ENCODE measurements at regions not wholly inside any gene's neighbourhood (a gene's known extent, or its start where the extent isn't known, plus 50 kb on each side); places are given as distances from the start of the nearest gene placed in this dataset.
"Not testable (repeated sequence)": the region's sequence is repeated elsewhere in the genome, so short reads cannot be mapped to it uniquely, and the experiment has no call there.

GRCh38 chr4:160724063-160724462 is 1439.7 kb downstream of the FSTL5 start:
- DNase-seq (no peak), ATAC-seq (ENCODE audit: low read depth) (no peak)
- no peaks in the 10 kb centered on the region for H3K27me3 Mint-ChIP-seq
- no peaks in the 10 kb centered on the region for H3K4me1 Mint-ChIP-seq
- no peak overlapping the region for H3K4me3 Mint-ChIP-seq
- Histone ChIP-seq H3K36me3 (replicated peaks in 1 of 2; ENCODE audit: control extremely low read depth in 1 of 2, control insufficient read depth in 1 of 2, extremely low read depth in 1 of 2, insufficient read depth in 2 of 2, low read length in 1 of 2) (no peaks in the 10 kb centered on the region), H2AFZ (ENCODE audit: insufficient read depth, low read depth, low read length, poor library complexity, severe bottlenecking) (no peak overlapping the region), H3K9ac (ENCODE audit: low read length) (no peak overlapping the region), H3K4me1 (ENCODE audit: control insufficient read depth in 2 of 2, insufficient read depth in 2 of 2, low read length in 2 of 2) (no peaks in the 10 kb centered on the region), H3K4me3 (ENCODE audit: control extremely low read depth in 1 of 5, extremely low read depth in 1 of 5, insufficient read depth in 1 of 5, low read depth in 2 of 5, low read length in 4 of 5) (no peak overlapping the region), H3K79me2 (ENCODE audit: control insufficient read depth, insufficient read depth, low read length) (no peaks in the 10 kb centered on the region), H3K9me3 (ENCODE audit: control extremely low read depth in 1 of 3, control insufficient read depth in 2 of 3, insufficient read depth in 1 of 3, low read length in 2 of 3) (peaks cover 0 to 4% (median 0%) of the 10 kb centered on the region in 3 donors), H3K27ac (ENCODE audit: low read length in 2 of 2) (no peak overlapping the region), H3K27me3 (replicated peaks in 1 of 4; ENCODE audit: control extremely low read depth in 1 of 4, control insufficient read depth in 3 of 4, insufficient read depth in 4 of 4, low read length in 3 of 4) (no peaks in the 10 kb centered on the region), H4K20me1 (ENCODE audit: control insufficient read depth, insufficient read depth, low read length, poor library complexity, severe bottlenecking) (no peaks in the 10 kb centered on the region), H3K4me2 (replicated peaks; ENCODE audit: low read depth, low read length, poor library complexity, severe bottlenecking) (no peak overlapping the region)
- H3K27ac Mint-ChIP-seq, result no peak overlapping the region
- H3K9me3 Mint-ChIP-seq (ENCODE audit: insufficient read depth), result peaks cover 2% of the 10 kb centered on the region
- intact Hi-C loops (cut with micrococcal nuclease), result no loop called here
- CTCF ChIA-PET, result no interaction called here
- POLR2A ChIA-PET, result no interaction called here
- TF ChIP-seq EZH2 (IDR thresholded peaks at IDR 0.05; ENCODE audit: borderline replicate concordance, insufficient read depth, low read depth, low read length, poor library complexity, severe bottlenecking) (no peak), CTCF (IDR thresholded peaks at IDR 0.05) (no peak)

- Histone ChIP-seq H3K27ac (ENCODE audit: low read length in 2 of 2) (no peak overlapping the region), H3K27me3 (replicated peaks in 1 of 4; ENCODE audit: control extremely low read depth in 1 of 4, control insufficient read depth in 3 of 4, insufficient read depth in 4 of 4, low read length in 3 of 4) (no peaks in the 10 kb centered on the region), H3K9ac (ENCODE audit: low read length) (no peak overlapping the region), H3K36me3 (replicated peaks in 1 of 2; ENCODE audit: control extremely low read depth in 1 of 2, control insufficient read depth in 1 of 2, extremely low read depth in 1 of 2, insufficient read depth in 2 of 2, low read length in 1 of 2) (no peaks in the 10 kb centered on the region), H3K4me3 (ENCODE audit: control extremely low read depth in 1 of 5, extremely low read depth in 1 of 5, insufficient read depth in 1 of 5, low read depth in 2 of 5, low read length in 4 of 5) (no peak overlapping the region), H3K79me2 (ENCODE audit: control insufficient read depth, insufficient read depth, low read length) (no peaks in the 10 kb centered on the region), H2AFZ (ENCODE audit: insufficient read depth, low read depth, low read length, poor library complexity, severe bottlenecking) (no peak overlapping the region), H3K9me3 (ENCODE audit: control extremely low read depth in 1 of 3, control insufficient read depth in 2 of 3, insufficient read depth in 1 of 3, low read length in 2 of 3) (peaks cover 0 to 2% (median 0%) of the 10 kb centered on the region in 3 donors), H4K20me1 (ENCODE audit: control insufficient read depth, insufficient read depth, low read length, poor library complexity, severe bottlenecking) (no peaks in the 10 kb centered on the region), H3K4me1 (ENCODE audit: control insufficient read depth in 2 of 2, insufficient read depth in 2 of 2, low read length in 2 of 2) (no peaks in the 10 kb centered on the region), H3K4me2 (replicated peaks; ENCODE audit: low read depth, low read length, poor library complexity, severe bottlenecking) (no peak overlapping the region)
- ChIA-PET CTCF (no interaction called here), POLR2A (no interaction called here)
- H3K27ac Mint-ChIP-seq, result no peak overlapping the region
- no peak for DNase-seq
- no peaks in the 10 kb centered on the region for H3K4me1 Mint-ChIP-seq
- no peak overlapping the region for H3K4me3 Mint-ChIP-seq
- no CpG with 5 or more reads among the region's 1 CpG for WGBS (ENCODE audit: insufficient coverage)
- no peak for ATAC-seq (ENCODE audit: low read depth)
- peaks cover 4% of the 10 kb centered on the region for H3K9me3 Mint-ChIP-seq (ENCODE audit: insufficient read depth)
- intact Hi-C loops (cut with micrococcal nuclease), result no loop called here
- H3K27me3 Mint-ChIP-seq, result no peaks in the 10 kb centered on the region
- TF ChIP-seq CTCF (IDR thresholded peaks at IDR 0.05), result no peak
- TF ChIP-seq EZH2 (IDR thresholded peaks at IDR 0.05; ENCODE audit: borderline replicate concordance, insufficient read depth, low read depth, low read length, poor library complexity, severe bottlenecking), result no peak
Measured at GRCh38 chr4:160745126-160745525, 1418.7 kb downstream of the FSTL5 start.

- H3K27ac ChIP-seq (ENCODE audit: low read length in 2 of 2); H3K27ac Mint-ChIP-seq; H3K4me2 ChIP-seq (replicated peaks; ENCODE audit: low read depth, low read length, poor library complexity, severe bottlenecking): not testable (repeated sequence)
Measured at GRCh38 chr4:160746585-160746984, 1417.2 kb downstream of the FSTL5 start.

More at GRCh38 chr4:160746585-160746984, 1417.2 kb downstream of the FSTL5 start:
- H3K9me3 ChIP-seq (ENCODE audit: control extremely low read depth in 1 of 3, control insufficient read depth in 2 of 3, insufficient read depth in 1 of 3, low read length in 2 of 3); H3K4me1 Mint-ChIP-seq; H3K4me1 ChIP-seq (ENCODE audit: control insufficient read depth in 2 of 2, insufficient read depth in 2 of 2, low read length in 2 of 2); H3K4me3 Mint-ChIP-seq; H3K36me3 ChIP-seq (replicated peaks in 1 of 2; ENCODE audit: control extremely low read depth in 1 of 2, control insufficient read depth in 1 of 2, extremely low read depth in 1 of 2, insufficient read depth in 2 of 2, low read length in 1 of 2); H2AFZ ChIP-seq (ENCODE audit: insufficient read depth, low read depth, low read length, poor library complexity, severe bottlenecking); H3K79me2 ChIP-seq (ENCODE audit: control insufficient read depth, insufficient read depth, low read length); H3K9me3 Mint-ChIP-seq (ENCODE audit: insufficient read depth); H3K9ac ChIP-seq (ENCODE audit: low read length); H3K27me3 ChIP-seq (replicated peaks in 1 of 4; ENCODE audit: control extremely low read depth in 1 of 4, control insufficient read depth in 3 of 4, insufficient read depth in 4 of 4, low read length in 3 of 4); H4K20me1 ChIP-seq (ENCODE audit: control insufficient read depth, insufficient read depth, low read length, poor library complexity, severe bottlenecking); H3K27me3 Mint-ChIP-seq; ATAC-seq (ENCODE audit: low read depth); DNase-seq; CTCF ChIA-PET; H3K4me3 ChIP-seq (ENCODE audit: control extremely low read depth in 1 of 5, extremely low read depth in 1 of 5, insufficient read depth in 1 of 5, low read depth in 2 of 5, low read length in 4 of 5); intact Hi-C loops (cut with micrococcal nuclease); POLR2A ChIA-PET: not testable (repeated sequence)
- WGBS (ENCODE audit: insufficient coverage), result 95% methylated on average over 5 of the region's 8 CpGs

Measured in B cell (primary cell).